Esophagus muscularis mucosa (tissue), 4 donors: ENCODE measurements at regions not wholly inside any gene's neighbourhood (a gene's known extent, or its start where the extent isn't known, plus 50 kb on each side); places are given as distances from the start of the nearest gene placed in this dataset.

Experiments used
- DNase-seq: peaks from one replicate; pipeline ENCODE4 v3.0.0-alpha.2; 2017; ENCODE audit errors: extremely low spot score
- H3K27ac ChIP-seq, 4 donors: fragments of 200-600 bp; sonication (generic); replicated peaks in 1 of 4; 1 replicate in 3 of 4; 2 replicates in 1 of 4; pipeline ENCODE4 v1.5.1; 2016 to 2019; ENCODE audit warnings: mild to moderate bottlenecking in 1 of 4
- H3K27me3 ChIP-seq, 4 donors: fragments of 200-600 bp; sonication (generic); one replicate each; pipeline versions ENCODE4 v1.5.1 to v1.6.0; 2016 to 2019
- H3K36me3 ChIP-seq, 4 donors: fragments of 200-600 bp; sonication (generic); one replicate each; pipeline ENCODE4 v1.5.1; 2016 to 2019
- H3K4me1 ChIP-seq, 4 donors: fragments of 200-600 bp; sonication (generic); one replicate each; pipeline ENCODE4 v1.5.1; 2016 to 2019
- H3K4me3 ChIP-seq, 4 donors: fragments of 200-600 bp; sonication (generic); 1 replicate in 2 of 4; 2 replicates in 2 of 4; pipeline ENCODE4 v1.5.1; 2016 to 2019; ENCODE audit warnings: mild to moderate bottlenecking in 4 of 4, moderate library complexity in 1 of 4
- H3K9me3 ChIP-seq, 4 donors: fragments of 200-600 bp; sonication (generic); 1 replicate in 3 of 4; 2 replicates in 1 of 4; pipeline ENCODE4 v1.5.1; 2016 to 2019
- CTCF ChIP-seq, 3 experiments: fragments of 200-600 bp in 2 of 3; fragments of 450-650 bp in 1 of 3; sonication (generic) in 2 of 3; IDR thresholded peaks; one replicate each; pipeline ENCODE4 v1.5.1; 2017 to 2019; ENCODE audit warnings: antibody characterized with exemption in 3 of 3, mild to moderate bottlenecking in 2 of 3, moderate library complexity in 1 of 3
- EP300 ChIP-seq: sonication (generic); formaldehyde crosslinking; IDR thresholded peaks from one replicate; pipeline ENCODE4 v1.6.1; 2017; ENCODE audit warnings: antibody characterized with exemption
- POLR2A ChIP-seq: fragments of 450-650 bp; IDR thresholded peaks from one replicate; pipeline ENCODE4 v1.6.1; 2017; ENCODE audit warnings: antibody characterized with exemption, moderate library complexity, mild to moderate bottlenecking, low read depth
- POLR2AphosphoS5 ChIP-seq, 2 donors: sonication (generic); formaldehyde crosslinking; IDR thresholded peaks; one replicate each; pipeline ENCODE4 v1.6.1; 2017; ENCODE audit warnings: antibody characterized with exemption in 2 of 2
- WGBS: methylation state at CpG from one replicate; pipeline ENCODE4 v1.1.5; 2018; 5-methylcytosine and 5-hydroxymethylcytosine counted together
- intact Hi-C: fragments of 100-400 bp; cut with DNase I; formaldehyde crosslinking; loops from one replicate; pipeline ENCODE4 v1.15.1; 2023

- intact Hi-C loops: no loop called here
- Histone ChIP-seq H3K4me3 (no peak overlapping the region), H3K27me3 (no peaks in the 10 kb centered on the region), H3K4me1 (no peaks in the 10 kb centered on the region), H3K9me3 (no peaks in the 10 kb centered on the region), H3K36me3 (no peaks in the 10 kb centered on the region), H3K27ac (no peak overlapping the region)
- WGBS: 97% methylated on average over 3 of the region's 3 CpGs
- TF ChIP-seq EP300: no peak
- no peak for TF ChIP-seq CTCF (IDR thresholded peaks at IDR 0.05)
- TF ChIP-seq POLR2AphosphoS5 (IDR thresholded peaks at IDR 0.05): no peak
- no peak for TF ChIP-seq POLR2A
- DNase-seq: no peak
Observed at GRCh38 chr14:26719514-26719913, 121.7 kb upstream of the NOVA1 start.

- no peak for TF ChIP-seq EP300
- no peaks in the 10 kb centered on the region for H3K9me3 ChIP-seq
- H3K27ac ChIP-seq: no peak overlapping the region
- no peaks in the 10 kb centered on the region for H3K4me1 ChIP-seq
- DNase-seq: no peak
- H3K27me3 ChIP-seq: no peaks in the 10 kb centered on the region
- no peaks in the 10 kb centered on the region for H3K36me3 ChIP-seq
- intact Hi-C loops: no loop called here
- H3K4me3 ChIP-seq: no peak overlapping the region
Observed at GRCh38 chr14:26722258-26722657, 124.4 kb upstream of the NOVA1 start.

DNA sequence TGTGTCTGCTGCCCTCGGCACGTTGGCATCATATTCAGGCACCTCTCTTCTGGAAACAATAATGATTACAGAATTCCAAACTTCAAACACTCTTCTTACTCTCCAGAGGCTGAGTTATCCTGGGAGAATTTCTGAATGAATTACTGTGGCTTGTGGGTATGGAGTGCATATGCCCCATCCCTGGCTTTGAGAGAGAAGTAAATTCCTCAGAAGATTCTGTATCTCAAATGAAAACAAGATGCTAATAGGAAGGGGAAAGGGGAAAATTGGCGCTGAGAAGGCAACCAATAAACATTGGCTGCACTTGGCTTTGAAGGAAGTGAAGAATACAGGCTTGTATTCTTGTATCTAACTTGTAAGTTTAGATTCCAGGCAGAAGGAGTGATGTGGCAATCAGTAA is 132.0 kb upstream of the NOVA1 start:
- no peaks in the 10 kb centered on the region for H3K9me3 ChIP-seq
- TF ChIP-seq EP300: no peak
- TF ChIP-seq POLR2AphosphoS5 (IDR thresholded peaks at IDR 0.05): no peak
- no peak for TF ChIP-seq CTCF (IDR thresholded peaks at IDR 0.05)
- no peak for TF ChIP-seq POLR2A
- DNase-seq: no peak
- H3K4me3 ChIP-seq: no peak overlapping the region
- no peak overlapping the region for H3K27ac ChIP-seq
- no peaks in the 10 kb centered on the region for H3K4me1 ChIP-seq
- intact Hi-C loops: loop anchor here (2.0 kb wide), 1 partner anchor 335 kb away; no protein-coding TSS in a partner anchor
- 68% methylated on average over 3 of the region's 3 CpGs for WGBS
- no peaks in the 10 kb centered on the region for H3K36me3 ChIP-seq
- no peaks in the 10 kb centered on the region for H3K27me3 ChIP-seq

DNA sequence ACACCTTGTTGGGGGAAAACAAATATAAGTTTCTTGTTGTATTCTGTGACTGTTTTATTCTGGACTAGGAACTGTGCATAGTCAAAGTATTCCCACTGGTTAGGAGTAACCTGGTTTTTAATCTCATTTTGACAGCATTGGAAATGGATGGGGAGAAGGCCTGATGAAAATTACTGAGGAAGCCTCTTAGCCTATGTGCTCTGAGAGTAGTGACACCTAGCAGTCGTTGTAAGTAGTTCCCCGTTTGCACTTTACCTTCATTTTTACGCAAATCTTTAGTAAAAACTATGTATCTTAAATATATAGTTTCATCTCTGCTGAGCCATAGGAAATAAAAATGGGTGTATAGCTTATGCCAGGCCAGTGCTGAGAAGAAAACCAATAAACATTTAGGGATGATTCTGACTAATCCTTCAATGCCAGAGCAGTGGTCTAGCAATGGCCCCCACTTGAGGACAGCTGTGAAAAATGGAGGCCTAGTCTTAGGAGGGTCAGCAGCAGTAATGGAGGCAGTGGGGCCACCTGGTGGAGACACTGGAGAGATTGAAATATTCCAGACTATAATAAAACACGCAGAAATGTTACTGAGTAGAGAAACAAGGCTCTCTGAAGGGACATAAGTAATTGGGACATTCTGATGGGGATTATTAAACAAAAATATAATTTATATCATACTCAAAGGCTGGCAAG is 133.2 kb upstream of the NOVA1 start:
- intact Hi-C loops: loop anchor here (2.0 kb wide), 1 partner anchor 336 kb away; no protein-coding TSS in a partner anchor
- TF ChIP-seq CTCF (IDR thresholded peaks at IDR 0.05): peak; percentile 23 to 50 (median 43)
- no peak for TF ChIP-seq EP300
- Histone ChIP-seq H3K4me3 (no peak overlapping the region), H3K36me3 (no peaks in the 10 kb centered on the region), H3K4me1 (no peaks in the 10 kb centered on the region), H3K9me3 (no peaks in the 10 kb centered on the region), H3K27me3 (no peaks in the 10 kb centered on the region), H3K27ac (no peak overlapping the region)
- no peak for DNase-seq
- WGBS: 84% methylated on average over 4 of the region's 4 CpGs

DNA sequence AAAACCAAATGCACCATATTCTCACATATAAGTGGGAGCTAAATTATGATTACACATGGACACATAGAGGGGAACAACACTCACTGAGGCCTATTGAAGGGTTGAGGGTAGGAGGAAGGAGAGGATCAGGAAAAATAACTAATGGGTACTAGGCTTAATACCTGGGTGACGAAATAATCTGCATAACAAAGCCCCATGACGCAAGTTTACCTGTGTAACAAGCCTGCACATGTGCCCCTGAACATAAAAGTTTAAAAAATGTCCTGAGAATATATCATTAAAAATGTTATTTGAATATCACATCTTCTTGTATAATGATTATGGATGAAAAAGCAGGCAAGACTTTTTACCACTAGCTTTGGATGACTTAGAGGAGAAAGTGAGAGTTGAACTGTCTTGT is 138.0 kb upstream of the NOVA1 start:
- Histone ChIP-seq H3K9me3 (no peaks in the 10 kb centered on the region), H3K27ac (no peak overlapping the region), H3K27me3 (no peaks in the 10 kb centered on the region), H3K4me1 (no peaks in the 10 kb centered on the region), H3K4me3 (no peak overlapping the region), H3K36me3 (no peaks in the 10 kb centered on the region)
- intact Hi-C loops: no loop called here
- 82% methylated on average over 2 of the region's 2 CpGs for WGBS
- TF ChIP-seq POLR2AphosphoS5 (IDR thresholded peaks at IDR 0.05) (no peak), EP300 (no peak), CTCF (IDR thresholded peaks at IDR 0.05) (no peak)
- no peak for DNase-seq
